MM.1S (cell line): ENCODE measurements at regions not wholly inside any gene's neighbourhood (a gene's known extent, or its start where the extent isn't known, plus 50 kb on each side); places are given as distances from the start of the nearest gene placed in this dataset.

ENCODE experiments used
- CTCF ChIP-seq: fragments of 300-600 bp; sonication (generic); IDR thresholded peaks from 2 replicates; pipeline ENCODE4 v1.5.1; 2016; ENCODE audit warnings: antibody characterized with exemption, low read length, mixed read lengths
- EZH2 ChIP-seq: fragments of 300-600 bp; sonication (generic); optimal IDR thresholded peaks from 2 replicates; pipeline ENCODE3; 2017; ENCODE audit warnings: low read depth, mild to moderate bottlenecking, antibody characterized with exemption, low read length, mixed read lengths

- TF ChIP-seq CTCF (no peak), EZH2 (no peak)
Observed at GRCh38 chr4:45897946-45898585, 225.8 kb downstream of the GABRG1 start.
